Posterior cingulate gyrus (tissue), 11 donors: ENCODE measurements at regions not wholly inside any gene's neighbourhood (a gene's known extent, or its start where the extent isn't known, plus 50 kb on each side); places are given as distances from the start of the nearest gene placed in this dataset.
"Not testable (repeated sequence)": the region's sequence is repeated elsewhere in the genome, so short reads cannot be mapped to it uniquely, and the experiment has no call there.

Source experiments
- DNase-seq, 10 donors: peaks; one replicate each; pipeline versions ENCODE4 v3.0.0 to v3.0.0-alpha.2; 2020 to 2021; ENCODE audit warnings: mixed read lengths in 3 of 10
- intact Hi-C: fragments of 100-400 bp; cut with DNase I; formaldehyde crosslinking; loops from one replicate; pipeline ENCODE4 v1.15.1; 2023

DNA sequence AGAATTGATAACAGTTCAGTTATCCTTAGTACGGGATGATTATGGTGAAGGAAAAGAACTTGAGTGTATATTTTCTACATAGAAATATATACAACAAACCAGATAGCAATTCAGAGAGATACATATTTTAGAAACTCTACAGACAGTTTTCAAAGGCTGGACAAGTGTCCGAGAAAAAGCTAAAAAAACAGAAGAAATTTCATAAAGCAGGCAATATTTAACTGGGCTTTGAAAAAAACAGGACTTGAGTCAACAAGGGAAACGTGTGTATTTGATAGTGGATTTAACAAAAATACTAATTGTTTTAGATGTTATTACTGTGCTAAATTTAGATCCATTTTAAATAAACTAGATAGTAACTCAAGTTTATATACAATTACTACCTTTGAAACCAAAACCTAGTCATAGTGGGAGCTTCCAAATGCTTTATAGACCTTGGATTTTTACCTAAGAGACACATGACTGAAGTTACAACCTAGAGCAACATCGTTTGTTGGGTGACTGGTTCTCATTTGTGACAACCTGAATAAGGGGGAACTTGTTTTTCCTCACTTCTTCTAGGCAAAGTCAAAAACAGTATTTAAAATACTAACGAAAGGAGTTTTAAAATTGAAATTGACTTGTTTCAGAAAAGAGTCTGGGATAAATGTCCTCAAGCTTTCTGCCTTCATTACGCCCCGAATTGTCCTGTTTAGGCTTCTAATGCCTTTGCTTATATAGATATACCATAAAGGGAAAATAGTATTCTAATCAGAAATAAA is 116.7 kb upstream of the PRSS16 start:
- intact Hi-C loops = no loop called here
- DNase-seq = no peak

DNA sequence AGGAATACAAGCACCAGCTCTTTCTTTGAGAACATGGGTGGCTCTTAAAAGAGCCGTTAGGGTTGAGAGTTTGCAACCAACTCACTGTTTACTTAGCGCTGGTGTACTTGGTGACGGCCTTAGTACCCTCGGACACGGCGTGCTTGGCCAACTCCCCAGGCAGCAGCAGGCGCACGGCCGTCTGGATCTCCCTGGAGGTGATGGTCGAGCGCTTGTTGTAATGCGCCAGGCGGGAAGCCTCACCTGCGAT is 115.3 kb upstream of the PRSS16 start:
- intact Hi-C loops, DNase-seq: not testable (repeated sequence)

DNA sequence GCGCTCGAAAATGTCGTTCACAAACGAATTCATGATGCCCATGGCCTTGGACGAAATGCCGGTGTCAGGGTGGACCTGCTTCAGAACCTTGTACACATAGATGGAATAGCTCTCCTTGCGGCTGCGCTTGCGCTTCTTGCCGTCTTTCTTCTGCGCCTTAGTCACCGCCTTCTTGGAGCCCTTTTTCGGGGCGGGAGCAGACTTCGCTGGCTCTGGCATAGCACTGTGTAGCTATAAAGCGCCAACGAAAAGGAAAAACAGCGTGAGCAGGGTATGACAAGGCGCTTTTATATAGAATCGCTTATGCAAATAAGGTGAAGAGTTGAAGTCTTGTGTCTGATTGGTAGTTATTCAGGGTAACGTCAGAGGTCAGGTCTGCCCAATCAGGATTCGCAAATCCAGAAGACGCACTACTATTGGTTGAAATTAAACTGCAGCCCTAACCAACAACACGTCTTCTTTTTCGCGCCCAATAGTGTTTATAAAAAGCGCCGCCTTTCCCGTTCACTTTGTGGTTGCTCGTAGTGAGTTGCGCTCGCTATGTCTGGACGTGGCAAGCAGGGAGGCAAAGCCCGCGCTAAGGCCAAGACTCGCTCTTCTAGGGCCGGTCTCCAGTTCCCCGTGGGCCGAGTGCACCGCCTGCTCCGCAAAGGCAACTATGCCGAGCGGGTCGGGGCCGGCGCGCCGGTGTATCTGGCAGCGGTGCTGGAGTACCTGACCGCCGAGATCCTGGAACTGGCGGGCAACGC is 114.8 kb upstream of the PRSS16 start:
- intact Hi-C loops = no loop called here
- peak; percentile 53 to 95 (median 69) for DNase-seq

DNA sequence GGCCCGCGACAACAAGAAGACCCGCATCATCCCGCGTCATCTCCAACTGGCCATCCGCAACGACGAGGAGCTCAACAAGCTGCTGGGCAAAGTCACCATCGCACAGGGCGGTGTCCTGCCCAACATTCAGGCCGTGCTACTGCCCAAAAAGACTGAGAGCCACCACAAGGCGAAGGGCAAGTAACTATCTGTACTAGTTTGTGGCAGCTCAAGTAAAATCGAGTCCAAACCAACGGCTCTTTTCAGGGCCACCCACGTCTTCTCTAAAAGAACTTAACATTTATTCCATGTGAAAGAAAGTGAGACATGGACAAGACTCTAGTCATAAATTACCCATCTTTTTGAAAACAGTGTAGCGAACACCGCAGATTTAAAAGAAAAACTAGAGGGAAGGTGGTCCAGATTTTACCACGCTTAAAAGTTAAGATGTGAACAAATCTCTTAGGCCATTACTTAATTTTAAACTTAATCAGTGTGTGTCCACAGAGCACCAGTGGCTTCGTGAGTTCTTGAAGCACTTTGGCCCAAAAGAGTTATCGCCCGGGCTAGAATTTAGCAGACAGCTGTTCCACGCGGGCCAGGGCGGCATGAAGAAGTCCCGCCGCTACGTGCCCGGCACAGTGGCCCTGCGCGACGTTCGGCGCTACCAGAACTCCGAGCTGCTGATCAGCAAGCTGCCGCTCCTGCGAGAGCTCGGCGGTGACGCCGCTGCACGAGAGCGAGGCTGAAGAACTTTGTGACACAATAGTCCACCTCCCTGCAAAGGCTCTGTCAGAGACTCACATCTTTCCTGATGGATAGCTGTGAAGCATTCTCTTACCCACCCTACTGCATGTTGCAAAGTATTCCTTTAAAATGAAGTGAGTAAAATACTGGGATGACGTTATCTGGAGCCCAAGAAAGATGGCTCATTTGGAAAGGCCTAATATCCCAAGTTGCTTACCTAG is 113.9 kb upstream of the PRSS16 start:
- intact Hi-C loops = no loop called here
- peak in 3 of 10 donors; percentile 18 to 91 (median 77) for DNase-seq

DNA sequence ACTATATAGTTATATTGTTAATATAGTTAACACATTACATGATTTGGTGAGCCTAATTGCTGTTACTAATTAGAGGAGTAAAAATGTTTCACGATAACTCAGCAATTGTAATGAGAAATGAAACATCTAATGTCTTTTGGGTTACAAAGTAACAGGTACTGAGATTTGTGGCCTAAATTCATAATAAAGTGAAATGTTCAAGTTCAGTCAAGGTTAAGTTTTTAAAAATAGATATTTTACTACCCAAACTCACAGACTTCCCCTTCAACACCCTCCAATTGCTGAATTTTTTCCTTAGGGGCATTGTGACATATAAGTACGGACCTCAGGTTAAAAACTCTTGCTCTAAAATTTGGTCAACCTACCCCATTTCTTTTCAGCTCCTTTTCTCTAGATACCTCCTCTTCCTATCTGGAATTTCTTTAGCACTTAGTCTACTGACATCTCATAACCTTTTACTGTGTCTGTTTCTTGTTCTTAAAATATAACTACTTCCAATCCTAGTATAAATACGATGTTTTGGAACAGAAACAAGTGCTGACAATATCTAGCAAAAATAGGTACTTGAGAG is 112.3 kb upstream of the PRSS16 start:
- no peak for DNase-seq
- intact Hi-C loops = no loop called here

DNA sequence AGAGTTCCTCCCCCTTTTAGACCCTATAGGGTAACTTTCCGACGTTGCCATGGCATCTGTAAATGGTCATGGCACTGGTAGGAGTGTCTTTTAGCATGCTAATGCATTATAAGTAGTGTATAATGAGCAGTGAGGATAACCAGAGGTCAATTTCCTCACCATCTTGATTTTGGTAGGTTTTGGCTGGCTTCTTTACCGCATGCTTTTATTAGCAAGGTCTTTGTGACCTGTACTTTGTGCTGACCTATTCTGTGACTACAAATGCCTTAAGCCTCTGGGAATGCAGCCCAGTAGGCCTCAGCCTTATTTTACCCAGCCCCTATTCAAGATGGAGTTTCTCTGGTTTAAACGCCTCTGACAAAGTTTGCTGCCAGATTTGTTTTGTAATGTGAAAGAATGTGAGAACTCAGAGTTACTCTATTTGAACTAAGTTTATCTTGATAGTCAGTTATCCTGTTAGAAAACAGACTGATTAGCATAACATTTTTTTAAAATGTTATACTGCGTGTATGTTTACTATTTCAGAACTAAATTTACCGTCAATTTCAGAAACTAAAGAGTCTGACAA is 111.3 kb upstream of the PRSS16 start:
- intact Hi-C loops = no loop called here

DNA sequence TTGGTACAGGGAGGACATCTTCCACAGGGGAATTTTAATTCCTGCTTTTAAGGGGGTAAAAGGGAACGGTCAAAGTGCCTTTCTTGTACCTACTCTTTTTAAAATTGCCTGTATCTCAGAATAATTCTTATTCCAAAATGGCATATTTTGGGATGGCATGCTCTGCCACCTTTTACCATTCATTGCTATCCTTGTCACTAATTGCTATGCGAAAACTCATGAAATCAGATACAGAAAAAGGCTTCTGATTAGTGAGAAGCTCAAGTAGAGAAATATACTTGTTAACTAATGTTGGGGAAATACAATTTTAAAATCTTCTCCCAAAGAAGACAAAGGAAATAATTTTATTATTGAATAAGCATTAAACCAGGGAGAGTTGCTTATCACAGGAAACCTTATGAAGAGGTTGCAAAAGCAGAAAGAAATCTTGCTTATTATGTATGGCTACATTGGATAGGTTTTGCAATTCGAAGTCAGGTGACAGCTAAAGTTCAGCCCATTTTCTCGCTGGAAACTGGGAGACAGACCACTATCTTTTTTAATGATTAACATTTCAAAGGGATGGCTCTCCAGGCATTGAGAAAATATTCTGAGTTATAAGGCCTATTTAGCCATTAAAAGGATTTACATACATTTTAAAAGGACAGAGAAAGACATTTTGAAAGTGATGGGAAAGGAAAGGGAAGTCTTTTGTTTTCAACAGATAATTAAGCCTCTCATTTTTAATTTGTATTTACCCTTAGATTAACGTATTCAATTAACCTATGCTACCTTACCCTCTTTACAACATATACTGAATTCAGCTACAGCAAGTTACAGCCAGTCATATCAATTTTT is 110.3 kb upstream of the PRSS16 start:
- DNase-seq = no peak
- intact Hi-C loops = no loop called here

More for the DNA sequence above, 111.3 kb upstream of the PRSS16 start:
- DNase-seq = no peak

DNA sequence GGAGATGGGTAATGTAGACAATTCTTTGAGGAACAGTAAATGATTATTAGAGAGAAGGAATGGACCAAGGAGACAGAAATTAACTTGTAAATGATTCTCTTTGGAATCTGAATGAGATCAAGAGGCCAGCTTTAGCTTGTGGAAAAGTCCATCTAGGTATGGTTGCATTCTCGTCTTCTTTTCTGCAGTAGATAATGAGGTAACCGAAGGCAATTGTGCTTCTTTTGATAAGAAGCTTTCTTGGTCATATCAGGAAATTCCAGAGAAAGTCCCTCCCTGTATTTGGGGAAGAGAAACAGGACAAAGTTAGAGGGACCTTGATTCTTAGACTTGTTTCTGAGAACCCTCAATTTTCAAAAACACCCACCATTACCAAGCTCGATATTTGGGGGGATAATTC is 109.1 kb upstream of the PRSS16 start:
- DNase-seq = no peak
- intact Hi-C loops = no loop called here

DNA sequence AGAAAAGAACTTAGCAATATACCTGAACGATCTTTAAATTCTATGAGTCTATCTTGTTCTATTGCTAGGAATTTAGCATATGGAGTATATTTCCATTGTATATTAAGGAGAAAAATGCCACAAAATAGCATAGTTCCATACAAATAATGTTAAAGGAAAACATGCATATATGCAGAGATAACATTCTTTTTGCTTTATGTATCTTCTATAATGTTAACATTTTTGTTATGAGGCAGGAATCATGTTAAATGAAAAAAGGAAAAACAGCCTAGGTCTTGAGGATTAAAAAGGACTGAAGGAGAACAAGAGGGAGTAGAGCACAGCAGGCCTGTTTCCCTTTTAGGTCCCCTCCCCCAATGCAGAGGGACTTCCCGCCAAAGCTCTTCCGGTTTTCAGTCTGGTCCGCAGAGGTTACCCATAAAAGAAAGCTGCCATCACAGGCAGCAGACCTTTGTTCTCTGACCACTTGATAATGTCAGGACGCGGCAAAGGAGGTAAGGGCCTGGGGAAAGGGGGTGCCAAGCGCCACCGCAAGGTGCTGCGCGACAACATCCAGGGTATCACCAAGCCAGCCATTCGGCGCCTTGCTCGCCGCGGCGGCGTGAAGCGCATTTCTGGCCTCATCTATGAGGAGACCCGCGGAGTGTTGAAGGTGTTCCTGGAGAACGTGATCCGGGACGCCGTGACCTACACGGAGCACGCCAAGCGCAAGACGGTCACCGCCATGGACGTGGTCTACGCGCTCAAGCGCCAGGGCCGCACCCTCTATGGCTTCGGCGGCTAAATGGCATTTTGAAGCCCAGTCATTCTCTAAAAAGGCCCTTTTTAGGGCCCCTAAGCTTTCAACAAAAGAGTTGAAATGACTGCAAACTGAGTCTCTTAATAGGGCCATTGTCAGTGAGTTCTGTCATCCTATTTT is 108.4 kb upstream of the PRSS16 start:
- intact Hi-C loops = no loop called here
- DNase-seq = peak in 3 of 10 donors; percentile 15 to 86 (median 72)

DNA sequence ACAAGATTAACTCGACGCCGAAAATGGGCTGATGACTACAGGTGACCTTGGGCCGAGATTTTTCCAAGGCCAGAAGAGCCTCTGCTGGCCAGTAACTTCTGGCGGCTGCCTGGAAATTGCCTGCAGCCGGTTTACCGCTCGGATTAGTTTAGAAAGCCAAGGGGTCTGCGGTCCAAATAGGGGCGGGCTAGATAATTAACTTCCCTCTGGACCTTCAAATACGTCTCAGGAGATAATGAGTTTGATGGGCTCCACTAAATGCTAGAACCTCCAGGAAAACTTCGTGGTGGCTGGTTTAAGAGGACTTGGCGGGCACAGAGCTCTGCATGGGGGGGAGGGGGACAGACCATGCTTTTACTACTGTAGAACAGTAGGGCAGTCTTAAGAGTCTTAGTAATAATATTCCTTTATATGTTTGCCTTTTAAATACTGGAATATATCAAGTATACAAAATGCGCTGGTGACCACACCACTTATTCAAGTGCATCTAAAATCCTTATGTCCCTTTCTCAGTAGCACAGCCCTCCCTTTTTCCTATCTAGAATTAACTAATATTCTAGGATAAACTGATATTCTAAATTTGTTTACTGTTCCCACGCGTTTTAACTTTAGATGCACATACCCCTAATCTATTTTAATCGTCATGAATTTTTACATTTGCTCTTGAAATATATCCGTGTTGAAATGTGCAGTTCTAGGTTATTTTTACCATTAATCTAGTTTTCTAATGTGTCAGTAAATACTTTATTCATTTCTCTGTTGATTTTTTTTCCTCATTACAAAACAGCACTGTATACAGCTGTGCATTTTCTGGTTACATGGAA is 107.5 kb upstream of the PRSS16 start:
- DNase-seq = no peak
- intact Hi-C loops = no loop called here

DNA sequence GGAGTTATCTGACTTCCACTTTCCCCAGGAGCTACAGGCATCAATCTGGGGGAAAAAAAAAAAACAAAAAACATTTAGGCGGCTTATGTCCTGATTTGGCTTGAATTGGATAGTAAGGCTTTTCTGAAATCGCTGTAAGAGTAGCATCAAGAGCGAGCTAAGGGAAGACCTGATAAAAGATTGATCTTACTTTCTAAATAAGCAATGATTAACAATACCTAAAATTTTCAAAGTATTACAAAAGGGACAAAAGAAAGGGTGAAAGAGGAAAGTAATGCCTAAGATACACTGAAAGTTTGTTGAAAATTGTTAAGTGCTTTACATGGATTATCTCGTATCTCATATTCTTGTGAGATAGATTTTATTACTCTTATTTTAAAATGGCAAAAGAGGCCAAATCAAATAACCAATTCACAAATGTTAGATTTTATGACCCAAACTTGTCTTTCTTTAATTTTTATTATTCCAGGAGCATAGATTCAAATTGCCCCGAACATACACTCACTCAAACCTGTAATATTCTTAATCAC is 106.4 kb upstream of the PRSS16 start:
- intact Hi-C loops = no loop called here
- DNase-seq = no peak

DNA sequence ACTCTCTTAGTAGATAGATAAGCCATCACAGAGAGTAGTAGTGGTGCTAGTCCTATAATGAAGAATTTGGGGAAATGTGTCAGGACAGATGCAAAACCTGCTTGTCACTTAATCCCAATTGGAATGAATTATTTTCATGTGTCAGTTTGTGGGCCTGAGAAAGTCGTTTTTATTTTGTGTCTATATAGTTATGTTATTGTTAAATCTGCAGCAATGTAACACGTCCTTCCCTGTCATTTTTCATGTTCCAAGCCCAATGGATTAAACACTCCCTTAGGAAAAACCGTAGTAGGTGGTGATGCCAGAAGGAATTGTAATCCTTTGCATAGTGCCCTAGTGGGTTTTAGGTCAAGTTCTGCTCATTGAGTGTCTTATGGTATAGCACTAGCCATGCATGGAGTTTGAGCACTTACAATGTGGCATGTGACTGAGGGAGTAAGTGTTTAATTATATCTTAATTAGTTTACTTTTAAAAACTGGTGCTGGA is 105.9 kb upstream of the PRSS16 start:
- intact Hi-C loops = no loop called here
- no peak for DNase-seq

DNA sequence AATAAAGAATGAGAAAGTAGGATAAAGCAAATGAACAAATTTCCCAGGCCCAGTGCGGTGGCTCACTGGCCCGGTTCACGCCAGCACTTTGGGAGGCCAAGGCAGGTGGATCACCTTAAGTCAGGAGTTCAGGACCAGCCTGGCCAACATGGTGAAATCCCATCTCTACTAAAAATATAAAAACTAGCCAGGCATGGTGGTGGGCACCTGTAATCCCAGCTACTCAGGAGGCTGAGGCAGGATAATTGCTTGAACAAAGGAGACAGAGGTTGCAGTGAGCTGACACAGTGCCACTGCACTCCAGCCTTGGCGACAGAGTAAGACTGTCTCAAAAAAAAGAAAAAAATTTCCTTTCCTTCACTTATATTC is 104.5 kb upstream of the PRSS16 start:
- intact Hi-C loops, DNase-seq: not testable (repeated sequence)

DNA sequence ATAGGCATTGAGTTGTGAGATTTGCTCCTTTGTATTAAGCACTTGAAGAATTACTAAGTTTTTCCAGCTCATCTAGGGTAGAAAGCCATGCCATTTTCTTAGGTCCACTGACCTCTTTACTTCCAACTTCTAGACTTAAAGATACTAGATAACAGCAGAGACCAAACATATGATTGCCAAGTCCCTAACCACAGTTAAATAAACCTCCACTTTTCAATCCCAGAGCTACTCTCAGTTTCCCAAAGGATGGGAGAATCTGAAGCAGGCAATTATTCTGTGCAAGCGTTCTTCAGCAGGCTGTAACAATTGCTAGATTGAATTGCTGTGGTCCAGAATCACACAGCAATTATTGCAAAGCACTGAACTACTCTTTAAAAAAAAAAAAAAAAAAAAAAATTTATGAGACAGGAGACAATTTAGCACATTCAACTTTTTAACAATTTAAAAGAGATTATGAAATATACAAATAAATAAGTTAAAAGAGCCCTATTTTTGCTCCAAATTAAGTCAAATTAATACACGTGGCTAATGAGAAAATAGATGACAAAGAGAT is 104.0 kb upstream of the PRSS16 start:
- intact Hi-C loops = no loop called here

DNA sequence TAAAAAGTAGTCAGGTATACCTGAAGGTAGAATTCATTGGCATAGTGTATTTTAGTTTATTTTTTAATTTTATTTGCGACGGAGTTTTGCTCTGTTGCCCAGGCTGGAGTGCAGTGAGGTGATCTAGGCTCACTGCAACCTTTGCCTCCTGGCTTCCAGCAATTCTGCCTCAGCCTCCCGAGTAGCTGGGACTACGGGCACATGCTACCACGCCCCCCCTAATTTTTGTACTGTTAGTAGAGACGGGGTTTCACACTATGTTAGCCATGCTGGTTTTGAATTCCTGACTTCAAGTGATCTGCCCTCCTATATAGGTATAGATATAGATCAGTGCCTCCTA is 102.8 kb upstream of the PRSS16 start:
- no peak for DNase-seq
- intact Hi-C loops = no loop called here

More for the DNA sequence above, 104.0 kb upstream of the PRSS16 start:
- DNase-seq = no peak

DNA sequence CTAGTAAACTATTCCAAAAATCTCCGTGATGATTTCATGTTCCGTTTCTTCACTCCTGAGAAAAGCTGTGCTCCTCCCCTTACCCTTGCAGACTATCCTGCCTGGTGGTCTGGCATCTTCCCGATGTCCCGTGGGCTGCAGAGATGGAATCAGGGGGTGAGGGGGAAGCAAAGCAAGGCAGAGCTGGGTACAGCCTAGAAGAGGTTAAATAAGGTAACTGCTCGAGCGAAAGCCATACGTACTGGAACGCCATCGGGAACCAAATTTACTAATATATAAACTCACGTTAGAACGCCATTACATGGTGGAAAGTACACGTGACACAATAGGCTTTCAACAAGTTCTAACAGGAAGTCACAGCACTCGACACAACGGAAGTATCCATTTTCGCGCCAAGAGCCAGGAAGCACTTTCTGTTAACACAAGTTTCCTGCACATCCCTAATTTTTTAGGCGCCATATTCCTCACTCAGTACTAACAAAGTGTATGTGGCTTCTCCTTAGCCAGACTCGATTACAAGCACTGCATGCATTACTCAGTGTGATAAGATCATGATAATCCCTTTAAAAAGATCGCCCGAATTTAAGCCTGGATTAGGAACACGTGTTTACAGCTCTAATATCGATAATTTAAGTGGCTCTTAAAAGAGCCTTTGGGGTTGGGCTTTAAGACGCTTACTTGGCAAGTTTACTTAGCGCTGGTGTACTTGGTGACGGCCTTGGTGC is 101.6 kb upstream of the PRSS16 start:
- intact Hi-C loops = no loop called here
- peak in 5 of 10 donors; percentile 51 to 92 (median 53) for DNase-seq

DNA sequence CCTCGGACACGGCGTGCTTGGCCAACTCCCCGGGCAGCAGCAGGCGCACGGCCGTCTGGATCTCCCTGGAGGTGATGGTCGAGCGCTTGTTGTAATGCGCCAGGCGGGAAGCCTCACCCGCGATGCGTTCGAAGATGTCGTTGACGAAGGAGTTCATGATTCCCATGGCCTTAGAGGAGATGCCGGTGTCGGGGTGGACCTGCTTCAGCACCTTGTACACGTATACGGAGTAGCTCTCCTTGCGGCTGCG is 101.1 kb upstream of the PRSS16 start:
- DNase-seq, intact Hi-C loops: not testable (repeated sequence)
